Fibroblast of lung (primary cell): ENCODE measurements at regions not wholly inside any gene's neighbourhood (a gene's known extent, or its start where the extent isn't known, plus 50 kb on each side); places are given as distances from the start of the nearest gene placed in this dataset.
A peak's percentile ranks its signal among the peaks of the same experiment; 100 is the strongest.

ENCODE experiments used
- DNase-seq, 2 donors: peaks; one replicate each; pipeline versions ENCODE4 v3.0.0 to v3.0.0-alpha.2; 2010; ENCODE audit warnings: low read depth in 2 of 2
- H2AFZ ChIP-seq: 2 replicates; pipeline ENCODE4 v1.5.1; 2012; ENCODE audit warnings: low read length, control low read depth, inconsistent platforms
- H3K27ac ChIP-seq: 2 replicates; pipeline ENCODE4 v1.5.1; 2011; ENCODE audit warnings: low read length, control low read depth; ENCODE audit not compliant: insufficient read depth
- H3K27me3 ChIP-seq: 2 replicates; pipeline ENCODE4 v1.5.1; 2011; ENCODE audit warnings: mild to moderate bottlenecking, low read length; ENCODE audit not compliant: control insufficient read depth, insufficient read depth
- H3K36me3 ChIP-seq: 2 replicates; pipeline ENCODE4 v1.5.1; 2011; ENCODE audit warnings: low read length; ENCODE audit not compliant: control insufficient read depth, insufficient read depth
- H3K4me1 ChIP-seq: 2 replicates; pipeline ENCODE4 v1.5.1; 2011; ENCODE audit warnings: low read length; ENCODE audit not compliant: control insufficient read depth, insufficient read depth; ENCODE audit errors: extremely low read depth
- H3K4me2 ChIP-seq: 2 replicates; pipeline ENCODE4 v1.5.1; 2011; ENCODE audit warnings: low read length, control low read depth; ENCODE audit not compliant: insufficient read depth; ENCODE audit errors: extremely low read depth
- H3K4me3 ChIP-seq, 4 experiments: fragments of 200-600 bp in 1 of 4; sonication (generic) in 1 of 4; replicated peaks in 1 of 4; 2 replicates each; pipeline ENCODE4 v1.5.1; 2011 to 2016; ENCODE audit warnings: low read length in 4 of 4, low read depth in 3 of 4, mild to moderate bottlenecking in 3 of 4, control low read depth in 2 of 4, inconsistent platforms in 1 of 4, mixed read lengths in 1 of 4; ENCODE audit not compliant: insufficient read depth in 1 of 4; ENCODE audit errors: control extremely low read depth in 1 of 4
- H3K79me2 ChIP-seq: 2 replicates; pipeline ENCODE4 v1.5.1; 2012; ENCODE audit warnings: mild to moderate bottlenecking, low read length, inconsistent platforms; ENCODE audit not compliant: control insufficient read depth, insufficient read depth
- H3K9ac ChIP-seq: 2 replicates; pipeline ENCODE4 v1.5.1; 2011; ENCODE audit warnings: mild to moderate bottlenecking, low read length, control low read depth; ENCODE audit not compliant: insufficient read depth
- H3K9me3 ChIP-seq: 2 replicates; pipeline ENCODE4 v1.5.1; 2012; ENCODE audit warnings: low read depth, low read length; ENCODE audit not compliant: control insufficient read depth, insufficient read depth
- H4K20me1 ChIP-seq: 2 replicates; pipeline ENCODE4 v1.5.1; 2011; ENCODE audit warnings: low read length; ENCODE audit not compliant: control insufficient read depth, insufficient read depth; ENCODE audit errors: extremely low read depth
- EZH2 ChIP-seq: IDR thresholded peaks from 2 replicates; pipeline ENCODE4 v1.5.1; 2012; ENCODE audit warnings: low read length, control low read depth, mild to moderate bottlenecking; ENCODE audit errors: missing control alignments
- TF ChIP-seq, protein P1 (sequence below), 2 donors: IDR thresholded peaks in 1 of 2; conservative IDR thresholded peaks in 1 of 2; 1 replicate in 1 of 2; 2 replicates in 1 of 2; pipeline ENCODE4 v1.5.1; 2011 to 2012; ENCODE audit warnings: low read length in 2 of 2, control low read depth in 1 of 2, inconsistent platforms in 1 of 2, low read depth in 1 of 2, mild to moderate bottlenecking in 1 of 2

DNA sequence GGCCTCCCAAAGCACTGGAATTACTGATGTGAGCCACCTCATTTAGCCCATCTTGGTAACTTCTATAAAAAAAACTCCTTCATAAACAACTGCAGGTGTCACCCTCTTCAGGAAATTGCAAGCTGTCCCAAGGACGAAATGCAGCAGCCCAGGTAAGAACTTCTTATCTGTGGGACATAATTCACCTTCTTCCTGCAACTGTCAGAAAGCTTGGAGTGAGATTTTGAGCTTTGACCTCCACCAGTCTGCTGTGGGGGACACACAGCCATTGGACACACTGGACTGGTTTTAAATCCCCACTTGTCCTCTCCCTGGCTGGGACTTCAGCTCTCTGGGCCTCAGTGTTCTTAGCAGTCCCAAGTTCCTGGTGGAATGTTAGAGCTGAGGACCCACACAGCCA is 368.5 kb downstream of the MN1 start:
- H3K9me3 ChIP-seq: no peaks in the 10 kb centered on the region
- H4K20me1 ChIP-seq: no peaks in the 10 kb centered on the region
- H3K79me2 ChIP-seq: no peaks in the 10 kb centered on the region
- H3K36me3 ChIP-seq: no peaks in the 10 kb centered on the region
- H2AFZ ChIP-seq: no peak overlapping the region
- no peak overlapping the region for H3K4me3 ChIP-seq
- no peak overlapping the region for H3K9ac ChIP-seq
- H3K4me1 ChIP-seq: peaks cover 1% of the 10 kb centered on the region
- peaks cover 6% of the 10 kb centered on the region for H3K27me3 ChIP-seq
- no peak overlapping the region for H3K4me2 ChIP-seq
- H3K27ac ChIP-seq: no peak overlapping the region
- DNase-seq: no peak
- no peak for TF ChIP-seq EZH2
- TF ChIP-seq, protein P1, sequence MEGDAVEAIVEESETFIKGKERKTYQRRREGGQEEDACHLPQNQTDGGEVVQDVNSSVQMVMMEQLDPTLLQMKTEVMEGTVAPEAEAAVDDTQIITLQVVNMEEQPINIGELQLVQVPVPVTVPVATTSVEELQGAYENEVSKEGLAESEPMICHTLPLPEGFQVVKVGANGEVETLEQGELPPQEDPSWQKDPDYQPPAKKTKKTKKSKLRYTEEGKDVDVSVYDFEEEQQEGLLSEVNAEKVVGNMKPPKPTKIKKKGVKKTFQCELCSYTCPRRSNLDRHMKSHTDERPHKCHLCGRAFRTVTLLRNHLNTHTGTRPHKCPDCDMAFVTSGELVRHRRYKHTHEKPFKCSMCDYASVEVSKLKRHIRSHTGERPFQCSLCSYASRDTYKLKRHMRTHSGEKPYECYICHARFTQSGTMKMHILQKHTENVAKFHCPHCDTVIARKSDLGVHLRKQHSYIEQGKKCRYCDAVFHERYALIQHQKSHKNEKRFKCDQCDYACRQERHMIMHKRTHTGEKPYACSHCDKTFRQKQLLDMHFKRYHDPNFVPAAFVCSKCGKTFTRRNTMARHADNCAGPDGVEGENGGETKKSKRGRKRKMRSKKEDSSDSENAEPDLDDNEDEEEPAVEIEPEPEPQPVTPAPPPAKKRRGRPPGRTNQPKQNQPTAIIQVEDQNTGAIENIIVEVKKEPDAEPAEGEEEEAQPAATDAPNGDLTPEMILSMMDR (conservative IDR thresholded peaks at IDR 0.05 in 1 of 2, IDR thresholded peaks at IDR 0.05 in 1 of 2; ENCODE audit: low read depth in 1 of 2, low read length in 2 of 2): no peak

DNA sequence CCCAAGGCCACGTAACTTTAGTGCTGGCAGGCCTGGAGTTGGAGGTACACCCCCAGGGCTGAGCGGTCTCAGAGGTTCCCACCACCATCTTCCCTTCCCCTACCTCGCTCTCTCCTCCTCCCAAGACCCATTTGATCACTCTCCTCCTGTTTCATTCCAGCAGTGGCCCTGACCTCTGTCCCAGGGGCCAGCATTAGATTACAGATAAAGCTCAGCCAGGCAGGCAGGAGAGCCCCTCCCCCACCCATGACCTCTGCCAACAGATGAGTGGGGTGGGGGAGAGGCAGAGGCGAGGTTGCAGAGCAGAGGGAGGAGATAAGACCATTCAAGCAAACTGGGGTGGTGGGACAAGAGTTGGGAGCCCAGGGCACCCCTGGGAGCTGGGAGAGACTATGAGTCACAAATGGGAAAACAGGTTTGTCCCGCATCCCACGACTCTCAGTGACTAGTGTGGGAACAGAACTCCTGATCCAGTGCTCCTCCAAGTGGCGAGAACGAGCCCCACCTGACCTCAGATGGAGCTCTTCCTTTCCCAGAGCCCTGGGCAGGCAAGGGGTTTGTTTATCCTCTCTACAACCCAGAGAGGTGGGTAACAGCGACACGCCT is 367.9 kb downstream of the MN1 start:
- Histone ChIP-seq H3K27me3 (peaks cover 6% of the 10 kb centered on the region), H3K36me3 (no peaks in the 10 kb centered on the region), H3K9me3 (no peaks in the 10 kb centered on the region), H3K79me2 (no peaks in the 10 kb centered on the region), H2AFZ (no peak overlapping the region), H4K20me1 (no peaks in the 10 kb centered on the region), H3K4me1 (peaks cover 2% of the 10 kb centered on the region), H3K9ac (no peak overlapping the region), H3K4me3 (no peak overlapping the region), H3K27ac (no peak overlapping the region), H3K4me2 (no peak overlapping the region)
- no peak for TF ChIP-seq EZH2
- TF ChIP-seq, protein P1 (conservative IDR thresholded peaks at IDR 0.05 in 1 of 2, IDR thresholded peaks at IDR 0.05 in 1 of 2; ENCODE audit: low read depth in 1 of 2, low read length in 2 of 2): no peak
- peak in 1 of 2 donors; percentile 20 for DNase-seq

DNA sequence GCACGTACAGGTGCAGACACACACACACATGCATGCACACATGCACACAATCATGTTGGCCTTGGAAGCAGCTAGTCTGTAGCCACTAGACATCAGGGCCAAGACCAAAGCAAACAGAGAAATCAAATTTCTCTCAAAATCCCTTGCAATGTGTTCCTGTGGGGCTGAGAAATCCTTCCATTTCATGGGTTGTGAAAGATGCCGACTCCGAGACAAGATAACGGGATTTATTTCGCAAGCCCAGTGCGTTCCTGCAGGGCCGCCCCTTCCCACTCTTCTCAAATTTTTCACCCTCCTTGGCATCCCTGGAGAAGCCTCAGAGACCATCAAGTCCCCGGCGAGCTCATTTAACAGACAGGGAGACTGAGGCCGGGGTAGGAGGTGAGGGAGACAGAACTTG is 366.7 kb downstream of the MN1 start:
- Histone ChIP-seq H3K27me3 (peaks cover 9% of the 10 kb centered on the region), H3K9ac (no peak overlapping the region), H2AFZ (no peak overlapping the region), H4K20me1 (no peaks in the 10 kb centered on the region), H3K27ac (no peak overlapping the region), H3K9me3 (no peaks in the 10 kb centered on the region), H3K4me1 (peaks cover 2% of the 10 kb centered on the region), H3K4me2 (no peak overlapping the region), H3K36me3 (no peaks in the 10 kb centered on the region), H3K4me3 (no peak overlapping the region), H3K79me2 (no peaks in the 10 kb centered on the region)
- TF ChIP-seq EZH2: no peak
- TF ChIP-seq, protein P1 (conservative IDR thresholded peaks at IDR 0.05 in 1 of 2, IDR thresholded peaks at IDR 0.05 in 1 of 2; ENCODE audit: low read depth in 1 of 2, low read length in 2 of 2): no peak
- DNase-seq: no peak
